K562 (cell line): ENCODE measurements at regions not wholly inside any gene's neighbourhood (a gene's known extent, or its start where the extent isn't known, plus 50 kb on each side); places are given as distances from the start of the nearest gene placed in this dataset.

Experiments
- ATAC-seq: fragments of 200-7000 bp; cut with Tn5 transposase; 3 replicates; pipeline ENCODE4 v1.9.1; 2020; ENCODE audit warnings: moderate library complexity
- BruUV-seq: library from RNA; stranded (reverse); fragments of 400-500 nt; replicated peaks from 2 replicates; lab custom pipeline; 2021; lab: Mats Ljungman, UMichigan
- CTCF ChIA-PET: fragments of 300-600 bp; formaldehyde crosslinking; extraction: SDS; loops from one replicate; lab custom pipeline; 2021; ENCODE audit warnings: low intra/inter-chr PET ratio; lab: Yijun Ruan, JAX
- POLR2A ChIA-PET: fragments of 300-600, 350-650 bp; sonication (Branson Sonifier 250); formaldehyde crosslinking; extraction: SDS; loops from one replicate; lab custom pipeline; 2021; ENCODE audit warnings: antibody characterized with exemption, inconsistent platforms; lab: Yijun Ruan, JAX
- DNase-seq, 4 experiments: peaks; one replicate each; pipeline versions ENCODE4 v3.0.0 to v3.0.0-alpha.2; 2011 to 2018; ENCODE audit warnings: low spot score in 3 of 4, mixed read lengths in 3 of 4; ENCODE audit errors: extremely low read depth in 1 of 4
- FAIRE-seq: peaks from 2 replicates; lab custom pipeline; 2011; peaks lifted over from hg19 to GRCh38; lab: Jason Lieb, UNC
- H2AFZ ChIP-seq: 2 replicates; pipeline ENCODE4 v1.6.0; 2011; ENCODE audit warnings: low read depth, low read length, control low read depth, inconsistent platforms
- H3K27ac ChIP-seq: fragments of 200-600 bp; 3 replicates; pipeline ENCODE4 v1.8.0; 2011; ENCODE audit warnings: low read depth, mild to moderate bottlenecking, control low read depth, inconsistent platforms, low read length, moderate library complexity, mixed read lengths; ENCODE audit errors: extremely low read depth
- H3K27me3 ChIP-seq, 2 experiments: fragments of 300-600 bp in 1 of 2; 2 replicates in 1 of 2; 3 replicates in 1 of 2; pipeline versions ENCODE4 v1.6.0 to v1.8.0; 2011; ENCODE audit warnings: inconsistent platforms in 2 of 2, low read length in 2 of 2, mild to moderate bottlenecking in 1 of 2, mixed read lengths in 1 of 2, moderate library complexity in 1 of 2; ENCODE audit not compliant: control insufficient read depth in 2 of 2, insufficient read depth in 2 of 2
- H3K36me3 ChIP-seq: fragments of 300-600 bp; 3 replicates; pipeline ENCODE4 v1.8.0; 2011; ENCODE audit warnings: mild to moderate bottlenecking, low read length, inconsistent platforms; ENCODE audit not compliant: control insufficient read depth, insufficient read depth
- H3K4me1 ChIP-seq, 2 experiments: fragments of 200-600 bp in 1 of 2; replicated peaks in 1 of 2; 2 replicates in 1 of 2; 3 replicates in 1 of 2; pipeline versions ENCODE4 v1.5.1 to v1.8.0; 2011; ENCODE audit warnings: inconsistent platforms in 2 of 2, low read length in 2 of 2, mild to moderate bottlenecking in 1 of 2, mixed read lengths in 1 of 2, moderate library complexity in 1 of 2; ENCODE audit not compliant: control insufficient read depth in 2 of 2, insufficient read depth in 2 of 2
- H3K4me2 ChIP-seq: 2 replicates; pipeline ENCODE4 v1.6.1; 2011; ENCODE audit warnings: low read length, control low read depth, inconsistent platforms, mixed read lengths; ENCODE audit not compliant: insufficient read depth
- H3K4me3 ChIP-seq: fragments of 200-600 bp; sonication (generic), shearing (Covaris generic); 2 replicates; pipeline ENCODE4 v1.5.1; 2016; ENCODE audit warnings: control low read depth, inconsistent platforms
- H3K79me2 ChIP-seq: fragments of 200-600 bp; 3 replicates; pipeline ENCODE4 v1.8.0; 2011; ENCODE audit warnings: low read length, inconsistent platforms; ENCODE audit not compliant: control insufficient read depth, insufficient read depth
- H3K9ac ChIP-seq, 2 experiments: 2 replicates each; pipeline versions ENCODE4 v1.6.0 to v1.6.1; 2011; ENCODE audit warnings: low read depth in 2 of 2, low read length in 2 of 2, control low read depth in 1 of 2, inconsistent platforms in 1 of 2, mild to moderate bottlenecking in 1 of 2, mixed read lengths in 1 of 2; ENCODE audit not compliant: insufficient read depth in 1 of 2
- H3K9me1 ChIP-seq: one replicate; pipeline ENCODE4 v1.6.0; 2011; ENCODE audit warnings: inconsistent platforms, mild to moderate bottlenecking, low read length, moderate library complexity; ENCODE audit not compliant: control insufficient read depth, insufficient read depth
- H3K9me3 ChIP-seq: replicated peaks from 2 replicates; pipeline ENCODE4 v1.5.1; 2011; ENCODE audit warnings: low read depth, low read length, inconsistent platforms; ENCODE audit not compliant: control insufficient read depth, insufficient read depth
- H4K20me1 ChIP-seq: replicated peaks from 2 replicates; pipeline ENCODE4 v1.6.1; 2011; ENCODE audit warnings: low read length, inconsistent platforms, mixed read lengths; ENCODE audit not compliant: control insufficient read depth, insufficient read depth
- BACH1 ChIP-seq: fragments of 200-800 bp; sonication (Bioruptor generic); IDR thresholded peaks from 2 replicates; pipeline ENCODE4 v1.6.1; 2016; ENCODE audit warnings: missing genetic modification characterization, missing compliant biosample characterization
- E2F3 ChIP-seq: fragments of 250-450 bp; sonication (Bioruptor Pico); IDR thresholded peaks from 2 replicates; pipeline ENCODE4 v1.4.0; 2020; ENCODE audit warnings: mild to moderate bottlenecking
- NCOA6 ChIP-seq: fragments of 450-650 bp; IDR thresholded peaks from 2 replicates; pipeline ENCODE4 v1.6.1; 2017; ENCODE audit warnings: mild to moderate bottlenecking
- PURB ChIP-seq: sonication (generic); formaldehyde crosslinking; IDR thresholded peaks from 2 replicates; pipeline ENCODE4 v1.9.0; 2021; ENCODE audit warnings: low read depth, mild to moderate bottlenecking, missing genetic modification reagents
- RHOXF2B ChIP-seq: fragments of 250-450 bp; sonication (Bioruptor Pico); conservative IDR thresholded peaks from 2 replicates; pipeline ENCODE4 v1.5.1; 2021
- SP1 ChIP-seq: sonication (generic); formaldehyde crosslinking; IDR thresholded peaks from 2 replicates; pipeline ENCODE4 v1.8.1; 2022; ENCODE audit warnings: mild to moderate bottlenecking, missing genetic modification reagents
- STAT5B ChIP-seq: fragments of 250-450 bp; sonication (Bioruptor Pico); IDR thresholded peaks from 2 replicates; pipeline ENCODE4 v1.8.0; 2021; ENCODE audit warnings: mild to moderate bottlenecking, inconsistent platforms
- THRAP3 ChIP-seq: fragments of 450-650 bp; IDR thresholded peaks from 2 replicates; pipeline ENCODE4 v1.6.1; 2016; ENCODE audit warnings: mild to moderate bottlenecking, inconsistent platforms, borderline replicate concordance
- XRCC4 ChIP-seq: IDR thresholded peaks from one replicate; pipeline ENCODE4 v1.6.1; 2011; ENCODE audit not compliant: insufficient read depth, insufficient read length; ENCODE audit errors: extremely low read depth
- YY1 ChIP-seq, 3 experiments: IDR thresholded peaks; 2 replicates each; pipeline ENCODE4 v1.6.1; 2011; ENCODE audit warnings: low read length in 2 of 3, mild to moderate bottlenecking in 2 of 3, moderate library complexity in 2 of 3, borderline replicate concordance in 1 of 3, control low read depth in 1 of 3, low read depth in 1 of 3; ENCODE audit not compliant: insufficient read depth in 3 of 3, insufficient replicate concordance in 2 of 3, control insufficient read depth in 1 of 3, insufficient read length in 1 of 3; ENCODE audit errors: extremely low read depth in 1 of 3
- ZFPM2 ChIP-seq: fragments of 250-450 bp; sonication (Bioruptor Pico); IDR thresholded peaks from 2 replicates; pipeline ENCODE4 v1.5.1; 2022; ENCODE audit warnings: mild to moderate bottlenecking
- ZNF133 ChIP-seq: fragments of 250-450 bp; sonication (Bioruptor Pico); IDR thresholded peaks from 2 replicates; pipeline ENCODE4 v1.4.0; 2020; ENCODE audit warnings: mild to moderate bottlenecking
- ZNF217 ChIP-seq: sonication (generic); formaldehyde crosslinking; IDR thresholded peaks from 2 replicates; pipeline ENCODE4 v1.8.0; 2022; ENCODE audit warnings: mild to moderate bottlenecking, missing genetic modification reagents
- ZNF347 ChIP-seq: fragments of 450-650 bp; formaldehyde crosslinking; IDR thresholded peaks from 2 replicates; pipeline ENCODE4 v1.4.0; 2020; ENCODE audit warnings: low read depth, mild to moderate bottlenecking, moderate library complexity
- ZNF551 ChIP-seq: fragments of 250-450 bp; sonication (Bioruptor Pico); IDR thresholded peaks from 2 replicates; pipeline ENCODE4 v1.5.0; 2021; ENCODE audit warnings: mild to moderate bottlenecking, moderate library complexity
- WGBS: fragments of 100-300 bp; shearing (Covaris generic); methylation state at CpG from one replicate; pipeline ENCODE4 v1.1.6; 2016; ENCODE audit warnings: low coverage, mixed read lengths; ENCODE audit not compliant: insufficient coverage; ENCODE audit errors: missing lambda C conversion rate; 5-methylcytosine and 5-hydroxymethylcytosine counted together
- in situ Hi-C: fragments of 300-500 bp; cut with MboI; formaldehyde crosslinking; loops from 4 replicates; pipeline ENCODE4 v1.15.0; 2018; ENCODE audit warnings: inconsistent platforms, mixed read lengths
- intact Hi-C: fragments of 100-400 bp; cut with micrococcal nuclease; formaldehyde crosslinking; loops from 2 replicates; pipeline ENCODE4 v1.14.2; 2022
- TF ChIP-seq, protein P1 (sequence below): fragments of 200-800 bp; sonication (Bioruptor generic); IDR thresholded peaks from 2 replicates; pipeline ENCODE4 v1.6.1; 2016; ENCODE audit warnings: missing genetic modification characterization, missing compliant biosample characterization
- TF ChIP-seq, protein P2 (sequence below): IDR thresholded peaks from 3 replicates; pipeline ENCODE4 v1.6.1; 2011; ENCODE audit warnings: borderline replicate concordance, mild to moderate bottlenecking; ENCODE audit not compliant: insufficient read length, insufficient read depth

DNA sequence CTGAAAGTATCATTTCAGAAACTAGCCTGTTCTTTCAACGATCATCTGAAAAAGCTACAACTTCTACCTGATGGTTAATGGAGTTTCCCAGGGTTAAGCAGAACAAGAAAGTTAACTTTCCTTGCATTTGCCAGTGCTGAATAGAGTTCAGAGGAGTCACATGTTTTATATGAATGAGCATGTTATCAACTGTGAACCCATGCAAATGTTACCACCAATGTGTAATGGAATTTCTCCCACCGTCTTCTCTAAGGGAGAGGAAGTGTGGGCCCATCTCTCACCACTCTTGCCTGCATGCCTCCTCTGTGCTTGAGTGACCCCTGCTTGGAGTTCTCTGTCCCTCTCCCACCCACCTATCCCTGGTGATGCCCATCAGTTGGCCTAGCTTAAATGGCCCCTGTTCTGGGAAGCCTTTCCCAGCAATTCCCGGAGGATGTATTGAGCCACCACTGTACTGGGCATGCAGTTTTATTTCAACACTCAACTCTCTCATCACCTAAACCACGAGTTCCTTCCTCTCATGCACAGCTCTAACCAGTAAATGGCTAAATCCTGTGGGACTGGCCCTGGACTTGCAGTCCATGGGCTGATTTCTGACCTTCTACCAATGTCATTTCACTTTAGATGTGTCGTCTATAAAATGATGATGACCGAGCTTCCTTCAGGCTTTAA, 159.8 kb downstream of the RPAP3 start:
- Histone ChIP-seq H3K9me1 (no peaks in the 10 kb centered on the region), H3K27ac (no peak overlapping the region), H4K20me1 (no peaks in the 10 kb centered on the region), H3K4me2 (no peak overlapping the region), H3K9me3 (no peaks in the 10 kb centered on the region), H3K36me3 (no peaks in the 10 kb centered on the region), H3K9ac (no peak overlapping the region), H2AFZ (no peak overlapping the region), H3K4me3 (no peak overlapping the region), H3K27me3 (peaks cover 0 to 8% of the 10 kb centered on the region in 2 experiments; a peak in 1 of 5 replicates), H3K4me1 (no peaks in the 10 kb centered on the region; a peak in 1 of 5 replicates), H3K79me2 (no peaks in the 10 kb centered on the region)
- no peak for ATAC-seq
- no peak for DNase-seq
- TF ChIP-seq PURB (CRISPR knock-in tag) (no peak), ZNF551 (CRISPR knock-in tag) (no peak), RHOXF2B (no peak), ZNF217 (CRISPR knock-in tag) (no peak), ZNF347 (CRISPR knock-in tag) (no peak), THRAP3 (no peak), NCOA6 (no peak), ZNF133 (CRISPR knock-in tag) (no peak), ZFPM2 (CRISPR knock-in tag) (no peak), SP1 (CRISPR knock-in tag) (no peak), STAT5B (no peak), BACH1 (tag) (no peak), XRCC4 (no peak), YY1 (IDR thresholded peaks at IDR 0.05; ENCODE audit: borderline replicate concordance in 1 of 3, control insufficient read depth in 1 of 3, extremely low read depth in 1 of 3, insufficient read depth in 3 of 3, insufficient read length in 1 of 3, insufficient replicate concordance in 2 of 3, low read depth in 1 of 3, low read length in 2 of 3) (no peak), E2F3 (CRISPR knock-in tag) (no peak)
- TF ChIP-seq, protein P1, sequence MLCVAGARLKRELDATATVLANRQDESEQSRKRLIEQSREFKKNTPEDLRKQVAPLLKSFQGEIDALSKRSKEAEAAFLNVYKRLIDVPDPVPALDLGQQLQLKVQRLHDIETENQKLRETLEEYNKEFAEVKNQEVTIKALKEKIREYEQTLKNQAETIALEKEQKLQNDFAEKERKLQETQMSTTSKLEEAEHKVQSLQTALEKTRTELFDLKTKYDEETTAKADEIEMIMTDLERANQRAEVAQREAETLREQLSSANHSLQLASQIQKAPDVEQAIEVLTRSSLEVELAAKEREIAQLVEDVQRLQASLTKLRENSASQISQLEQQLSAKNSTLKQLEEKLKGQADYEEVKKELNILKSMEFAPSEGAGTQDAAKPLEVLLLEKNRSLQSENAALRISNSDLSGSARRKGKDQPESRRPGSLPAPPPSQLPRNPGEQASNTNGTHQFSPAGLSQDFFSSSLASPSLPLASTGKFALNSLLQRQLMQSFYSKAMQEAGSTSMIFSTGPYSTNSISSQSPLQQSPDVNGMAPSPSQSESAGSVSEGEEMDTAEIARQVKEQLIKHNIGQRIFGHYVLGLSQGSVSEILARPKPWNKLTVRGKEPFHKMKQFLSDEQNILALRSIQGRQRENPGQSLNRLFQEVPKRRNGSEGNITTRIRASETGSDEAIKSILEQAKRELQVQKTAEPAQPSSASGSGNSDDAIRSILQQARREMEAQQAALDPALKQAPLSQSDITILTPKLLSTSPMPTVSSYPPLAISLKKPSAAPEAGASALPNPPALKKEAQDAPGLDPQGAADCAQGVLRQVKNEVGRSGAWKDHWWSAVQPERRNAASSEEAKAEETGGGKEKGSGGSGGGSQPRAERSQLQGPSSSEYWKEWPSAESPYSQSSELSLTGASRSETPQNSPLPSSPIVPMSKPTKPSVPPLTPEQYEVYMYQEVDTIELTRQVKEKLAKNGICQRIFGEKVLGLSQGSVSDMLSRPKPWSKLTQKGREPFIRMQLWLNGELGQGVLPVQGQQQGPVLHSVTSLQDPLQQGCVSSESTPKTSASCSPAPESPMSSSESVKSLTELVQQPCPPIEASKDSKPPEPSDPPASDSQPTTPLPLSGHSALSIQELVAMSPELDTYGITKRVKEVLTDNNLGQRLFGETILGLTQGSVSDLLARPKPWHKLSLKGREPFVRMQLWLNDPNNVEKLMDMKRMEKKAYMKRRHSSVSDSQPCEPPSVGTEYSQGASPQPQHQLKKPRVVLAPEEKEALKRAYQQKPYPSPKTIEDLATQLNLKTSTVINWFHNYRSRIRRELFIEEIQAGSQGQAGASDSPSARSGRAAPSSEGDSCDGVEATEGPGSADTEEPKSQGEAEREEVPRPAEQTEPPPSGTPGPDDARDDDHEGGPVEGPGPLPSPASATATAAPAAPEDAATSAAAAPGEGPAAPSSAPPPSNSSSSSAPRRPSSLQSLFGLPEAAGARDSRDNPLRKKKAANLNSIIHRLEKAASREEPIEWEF (CRISPR knock-in tag) = no peak
- TF ChIP-seq, protein P2, sequence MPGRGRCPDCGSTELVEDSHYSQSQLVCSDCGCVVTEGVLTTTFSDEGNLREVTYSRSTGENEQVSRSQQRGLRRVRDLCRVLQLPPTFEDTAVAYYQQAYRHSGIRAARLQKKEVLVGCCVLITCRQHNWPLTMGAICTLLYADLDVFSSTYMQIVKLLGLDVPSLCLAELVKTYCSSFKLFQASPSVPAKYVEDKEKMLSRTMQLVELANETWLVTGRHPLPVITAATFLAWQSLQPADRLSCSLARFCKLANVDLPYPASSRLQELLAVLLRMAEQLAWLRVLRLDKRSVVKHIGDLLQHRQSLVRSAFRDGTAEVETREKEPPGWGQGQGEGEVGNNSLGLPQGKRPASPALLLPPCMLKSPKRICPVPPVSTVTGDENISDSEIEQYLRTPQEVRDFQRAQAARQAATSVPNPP = no peak
- no peak for FAIRE-seq
- BruUV-seq = no TSS peak
- ChIA-PET CTCF (no interaction called here), POLR2A (interaction anchor here (0.6 to 1.0 kb wide), 3 partner anchors 10 to 50 kb away, joined by 3 to 4 read pairs (median 3); no protein-coding TSS in a partner anchor)
- in situ Hi-C loops (no loop called here), intact Hi-C loops (loop anchor here (2.0 to 5.0 kb wide), 2 partner anchors 91 to 141 kb away; no protein-coding TSS in a partner anchor)
- WGBS = 2% methylated on average over 6 of the region's 6 CpGs
